ENCODE measurements at regions not wholly inside any gene's neighbourhood (a gene's known extent, or its start where the extent isn't known, plus 50 kb on each side); places are given as distances from the start of the nearest gene placed in this dataset.
A peak's percentile ranks its signal among the peaks of the same experiment; 100 is the strongest.
"Not testable (repeated sequence)": the region's sequence is repeated elsewhere in the genome, so short reads cannot be mapped to it uniquely, and the experiment has no call there.

GRCh38 chr21:16187603-16188301, 458.0 kb downstream of the USP25 start:
- no peak for DNase-seq

GRCh38 chr21:16192902-16193301, 463.1 kb downstream of the USP25 start:
- DNase-seq: no peak

GRCh38 chr21:16193496-16194094, 463.8 kb downstream of the USP25 start:
- no peak for DNase-seq

- DNase-seq: peak; percentile 91
These were observed 464.5 kb downstream of the USP25 start for GRCh38 chr21:16194095-16194787.

- DNase-seq: no peak
These were observed 465.2 kb downstream of the USP25 start for GRCh38 chr21:16194788-16195537.

GRCh38 chr21:16195538-16195910, 465.7 kb downstream of the USP25 start:
- DNase-seq: no peak

GRCh38 chr21:16196001-16196400, 466.2 kb downstream of the USP25 start:
- DNase-seq: no peak

- DNase-seq: no peak
These were observed 468.8 kb downstream of the USP25 start for GRCh38 chr21:16198546-16198945.

GRCh38 chr21:16199539-16199938, 469.8 kb downstream of the USP25 start:
- no peak for DNase-seq

GRCh38 chr21:16201718-16202117, 471.9 kb downstream of the USP25 start:
- DNase-seq: no peak

GRCh38 chr21:16205527-16205926, 475.7 kb downstream of the USP25 start:
- DNase-seq: no peak

GRCh38 chr21:16211339-16212303, 481.8 kb downstream of the USP25 start:
- DNase-seq: no peak

- DNase-seq: no peak
These were observed 483.7 kb downstream of the USP25 start for GRCh38 chr21:16213518-16213917.

GRCh38 chr21:16215193-16215592, 485.4 kb downstream of the USP25 start:
- no peak for DNase-seq

- DNase-seq: no peak
These were observed 485.9 kb downstream of the USP25 start for GRCh38 chr21:16215663-16216183.

- DNase-seq: no peak
These were observed 486.6 kb downstream of the USP25 start for GRCh38 chr21:16216288-16216962.

- no peak for DNase-seq
These were observed 489.0 kb downstream of the USP25 start for GRCh38 chr21:16218682-16219343.

- DNase-seq: not testable (repeated sequence)
These were observed 495.0 kb downstream of the USP25 start for GRCh38 chr21:16224756-16225155.

- no peak for DNase-seq
These were observed 510.0 kb downstream of the USP25 start for GRCh38 chr21:16239659-16240265.

- no peak for DNase-seq
These were observed 511.2 kb downstream of the USP25 start for GRCh38 chr21:16241016-16241415.
